ENCODE measurements at regions not wholly inside any gene's neighbourhood (a gene's known extent, or its start where the extent isn't known, plus 50 kb on each side); places are given as distances from the start of the nearest gene placed in this dataset.

- TF ChIP-seq REST (tag by site-specific recombination; IDR thresholded peaks at IDR 0.05) (no peak), GFI1B (tag by site-specific recombination; IDR thresholded peaks at IDR 0.05) (no peak), ZNF677 (tag by site-specific recombination; IDR thresholded peaks at IDR 0.05) (no peak), KLF8 (tag by site-specific recombination; IDR thresholded peaks at IDR 0.05) (no peak)
These were observed 426.7 kb upstream of the B3GAT1 start (continued) for GRCh38 chr11:134838708-134839107.

- H3K27ac ChIP-seq (ENCODE audit: extremely low read depth, low read depth, low read length), result no peak overlapping the region
- H3K9me3 ChIP-seq (ENCODE audit: control insufficient read depth, insufficient read depth, low read depth, low read length), result no peaks in the 10 kb centered on the region
- ChIA-PET POLR2A (no interaction called here), CTCF (no interaction called here)
- no peak overlapping the region for H3K4me3 ChIP-seq (ENCODE audit: low read depth, low read length)
- TF ChIP-seq ZNF114 (tag by site-specific recombination; IDR thresholded peaks at IDR 0.05) (no peak), ZNF776 (tag by site-specific recombination; IDR thresholded peaks at IDR 0.05; ENCODE audit: borderline replicate concordance) (no peak), ZNF155 (tag by site-specific recombination; IDR thresholded peaks at IDR 0.05) (no peak), KLF8 (tag by site-specific recombination; IDR thresholded peaks at IDR 0.05) (no peak), SCRT1 (tag by site-specific recombination; IDR thresholded peaks at IDR 0.05; ENCODE audit: borderline replicate concordance) (no peak), GLI4 (tag by site-specific recombination; IDR thresholded peaks at IDR 0.05) (no peak), ZNF629 (tag by site-specific recombination; IDR thresholded peaks at IDR 0.05) (no peak), ZNF37A (tag by site-specific recombination; IDR thresholded peaks at IDR 0.05) (no peak), ZNF280C (tag by site-specific recombination; IDR thresholded peaks at IDR 0.05) (no peak), ZNF391 (tag by site-specific recombination; IDR thresholded peaks at IDR 0.05; ENCODE audit: borderline replicate concordance, low read depth) (no peak), ZBTB7A (tag by site-specific recombination; IDR thresholded peaks at IDR 0.05; ENCODE audit: low read depth) (no peak), ZNF792 (tag by site-specific recombination; IDR thresholded peaks at IDR 0.05) (no peak), ZFHX2 (tag by site-specific recombination; conservative IDR thresholded peaks at IDR 0.05) (no peak), ZNF692 (tag by site-specific recombination; IDR thresholded peaks at IDR 0.05) (no peak), ZNF112 (tag by site-specific recombination; IDR thresholded peaks at IDR 0.05) (no peak)
- no peaks in the 10 kb centered on the region for H3K36me3 ChIP-seq (ENCODE audit: control insufficient read depth in 2 of 2, insufficient read depth in 1 of 2, low read length in 2 of 2)
- no peaks in the 10 kb centered on the region for H3K4me1 ChIP-seq (ENCODE audit: control insufficient read depth, insufficient read depth, low read length)
These were observed 425.8 kb upstream of the B3GAT1 start for GRCh38 chr11:134837887-134838232.

All from HEK293 (cell line).